ENCODE measurements at regions not wholly inside any gene's neighbourhood (a gene's known extent, or its start where the extent isn't known, plus 50 kb on each side); places are given as distances from the start of the nearest gene placed in this dataset.
A peak's percentile ranks its signal among the peaks of the same experiment; 100 is the strongest.

- DNase-seq, result no peak
- intact Hi-C loops (cut with DNase I), result no loop called here
- peak; percentile 96 for ATAC-seq (ENCODE audit: poor library complexity)
Measured at GRCh38 chr6:14431385-14432330, 314.1 kb downstream of the CD83 start.

GRCh38 chr6:14434916-14435690 lies 317.5 kb downstream of the CD83 start:
- intact Hi-C loops (cut with DNase I), result no loop called here
- ATAC-seq (ENCODE audit: poor library complexity) (no peak), DNase-seq (no peak)

- no peak for ATAC-seq (ENCODE audit: poor library complexity)
- no peak for DNase-seq
- intact Hi-C loops (cut with DNase I), result no loop called here
Measured at GRCh38 chr6:14436592-14437132, 319.1 kb downstream of the CD83 start.

- intact Hi-C loops (cut with DNase I), result no loop called here
Measured at GRCh38 chr6:14439419-14439818, 321.8 kb downstream of the CD83 start.

GRCh38 chr6:14440215-14440910 lies 322.8 kb downstream of the CD83 start:
- intact Hi-C loops (cut with DNase I), result no loop called here
- ATAC-seq (ENCODE audit: poor library complexity) (no peak), DNase-seq (no peak)

More at GRCh38 chr6:14439419-14439818, 321.8 kb downstream of the CD83 start:
- no peak for ATAC-seq (ENCODE audit: poor library complexity)
- no peak for DNase-seq

GRCh38 chr6:14440940-14441781 lies 323.6 kb downstream of the CD83 start:
- no peak for DNase-seq
- peak; percentile 94 for ATAC-seq (ENCODE audit: poor library complexity)
- intact Hi-C loops (cut with DNase I), result no loop called here

GRCh38 chr6:14442242-14442641 lies 324.7 kb downstream of the CD83 start:
- no peak for DNase-seq
- intact Hi-C loops (cut with DNase I), result no loop called here
- ATAC-seq (ENCODE audit: poor library complexity), result peak; percentile 25

GRCh38 chr6:14443629-14444268 lies 326.2 kb downstream of the CD83 start:
- intact Hi-C loops (cut with DNase I), result no loop called here
- no peak for DNase-seq
- no peak for ATAC-seq (ENCODE audit: poor library complexity)

- ATAC-seq (ENCODE audit: poor library complexity) (no peak), DNase-seq (no peak)
- intact Hi-C loops (cut with DNase I), result no loop called here
Measured at GRCh38 chr6:14444295-14444972, 326.9 kb downstream of the CD83 start.

GRCh38 chr6:14447240-14447639 lies 329.7 kb downstream of the CD83 start:
- DNase-seq (no peak), ATAC-seq (ENCODE audit: poor library complexity) (no peak)
- intact Hi-C loops (cut with DNase I), result no loop called here

- intact Hi-C loops (cut with DNase I), result no loop called here
- no peak for ATAC-seq (ENCODE audit: poor library complexity)
- DNase-seq, result no peak
Measured at GRCh38 chr6:14448246-14448645, 330.7 kb downstream of the CD83 start.

GRCh38 chr6:14450133-14450504 lies 332.5 kb downstream of the CD83 start:
- ATAC-seq (ENCODE audit: poor library complexity), result no peak
- intact Hi-C loops (cut with DNase I), result no loop called here
- no peak for DNase-seq

- DNase-seq (no peak), ATAC-seq (ENCODE audit: poor library complexity) (no peak)
- intact Hi-C loops (cut with DNase I), result no loop called here
Measured at GRCh38 chr6:14450578-14450977, 333.0 kb downstream of the CD83 start.

GRCh38 chr6:14451594-14452374 lies 334.2 kb downstream of the CD83 start:
- intact Hi-C loops (cut with DNase I), result no loop called here
- DNase-seq, result no peak
- no peak for ATAC-seq (ENCODE audit: poor library complexity)

GRCh38 chr6:14452567-14453527 lies 335.3 kb downstream of the CD83 start:
- no peak for ATAC-seq (ENCODE audit: poor library complexity)
- intact Hi-C loops (cut with DNase I), result no loop called here
- DNase-seq, result no peak

All from Right ventricle myocardium superior (tissue), 1 donor.